22Rv1 (cell line): ENCODE measurements at regions not wholly inside any gene's neighbourhood (a gene's known extent, or its start where the extent isn't known, plus 50 kb on each side); places are given as distances from the start of the nearest gene placed in this dataset.

ENCODE experiments used
- CTCF ChIP-seq: fragments of 450-650 bp; IDR thresholded peaks from 2 replicates; pipeline ENCODE4 v1.5.1; 2017; ENCODE audit warnings: mild to moderate bottlenecking
- ZFX ChIP-seq: fragments of 450-650 bp; IDR thresholded peaks from 2 replicates; pipeline ENCODE4 v1.6.1; 2017; ENCODE audit warnings: antibody characterized with exemption, borderline replicate concordance

GRCh38 chr10:36050763-36051499 lies 408.8 kb upstream of the FZD8 start:
- no peak for TF ChIP-seq CTCF
- TF ChIP-seq ZFX = no peak
